SK-N-SH (cell line): ENCODE measurements at regions not wholly inside any gene's neighbourhood (a gene's known extent, or its start where the extent isn't known, plus 50 kb on each side); places are given as distances from the start of the nearest gene placed in this dataset.

ENCODE experiments used
- CTCF ChIP-seq: fragments of 200-600 bp; sonication (generic); IDR thresholded peaks from 2 replicates; pipeline ENCODE4 v1.6.1; 2017; ENCODE audit warnings: antibody characterized with exemption, mild to moderate bottlenecking, moderate library complexity
- ELF1 ChIP-seq: IDR thresholded peaks from 2 replicates; pipeline ENCODE4 v1.4.0; 2012
- FOXM1 ChIP-seq: IDR thresholded peaks from 2 replicates; pipeline ENCODE4 v1.4.0; 2012; ENCODE audit warnings: low read depth, mild to moderate bottlenecking
- IRF3 ChIP-seq: fragments of 150-350 bp; IDR thresholded peaks from 2 replicates; pipeline ENCODE4 v1.6.1; 2016; ENCODE audit warnings: mild to moderate bottlenecking, low read depth, low read length
- JUND ChIP-seq: IDR thresholded peaks from 2 replicates; pipeline ENCODE4 v1.4.0; 2012
- MAX ChIP-seq: IDR thresholded peaks from 2 replicates; pipeline ENCODE4 v1.4.0; 2012; ENCODE audit warnings: low read depth
- RCOR1 ChIP-seq: fragments of 150-350 bp; IDR thresholded peaks from 2 replicates; pipeline ENCODE4 v1.6.1; 2017; ENCODE audit warnings: antibody characterized with exemption, low read length

- TF ChIP-seq FOXM1, result no peak
- TF ChIP-seq MAX, result no peak
- no peak for TF ChIP-seq ELF1
- no peak for TF ChIP-seq CTCF
- TF ChIP-seq JUND, result no peak
- TF ChIP-seq RCOR1, result no peak
- TF ChIP-seq IRF3, result no peak
Observed at GRCh38 chr10:107356396-107356795, 191.9 kb upstream of the SORCS1 start.
